Endothelial cell (in vitro differentiated cells): ENCODE measurements at regions not wholly inside any gene's neighbourhood (a gene's known extent, or its start where the extent isn't known, plus 50 kb on each side); places are given as distances from the start of the nearest gene placed in this dataset.
A peak's percentile ranks its signal among the peaks of the same experiment; 100 is the strongest.

ENCODE experiments used
- DNase-seq: peaks from one replicate; pipeline ENCODE4 v3.0.0; 2021; ENCODE audit warnings: low spot score
- H3K27ac Mint-ChIP-seq: one replicate; pipeline ENCODE4 v1.8.0; 2021; ENCODE audit warnings: mixed read lengths, inconsistent platforms; ENCODE audit not compliant: unreplicated experiment
- H3K27me3 Mint-ChIP-seq: one replicate; pipeline ENCODE4 v1.8.0; 2021; ENCODE audit warnings: mild to moderate bottlenecking, moderate library complexity, mixed read lengths, inconsistent platforms; ENCODE audit not compliant: unreplicated experiment
- H3K36me3 Mint-ChIP-seq: one replicate; pipeline ENCODE4 v1.8.0; 2021; ENCODE audit warnings: mild to moderate bottlenecking, low read depth, mixed read lengths, inconsistent platforms; ENCODE audit not compliant: unreplicated experiment
- H3K4me1 Mint-ChIP-seq: one replicate; pipeline ENCODE4 v1.8.0; 2021; ENCODE audit warnings: mild to moderate bottlenecking, mixed read lengths, inconsistent platforms; ENCODE audit not compliant: unreplicated experiment
- H3K4me3 Mint-ChIP-seq: one replicate; pipeline ENCODE4 v1.8.0; 2021; ENCODE audit warnings: mild to moderate bottlenecking, mixed read lengths, inconsistent platforms; ENCODE audit not compliant: unreplicated experiment
- H3K9me3 Mint-ChIP-seq: one replicate; pipeline ENCODE4 v1.8.0; 2021; ENCODE audit warnings: mixed read lengths, inconsistent platforms; ENCODE audit not compliant: unreplicated experiment
- CTCF ChIP-seq: fragments of 200-600 bp; sonication (generic); IDR thresholded peaks from one replicate; pipeline ENCODE4 v1.5.0; 2021; ENCODE audit warnings: antibody characterized with exemption; ENCODE audit not compliant: unreplicated experiment

GRCh38 chr6:92169506-92169905, 1249.9 kb downstream of the EPHA7 start:
- Mint-ChIP-seq H3K27ac (no peak overlapping the region), H3K4me1 (no peaks in the 10 kb centered on the region), H3K36me3 (no peaks in the 10 kb centered on the region), H3K9me3 (no peaks in the 10 kb centered on the region), H3K27me3 (no peaks in the 10 kb centered on the region), H3K4me3 (no peak overlapping the region)
- TF ChIP-seq CTCF = no peak
- no peak for DNase-seq

- Mint-ChIP-seq H3K4me3 (no peak overlapping the region), H3K4me1 (no peaks in the 10 kb centered on the region), H3K27me3 (no peaks in the 10 kb centered on the region), H3K36me3 (no peaks in the 10 kb centered on the region), H3K27ac (no peak overlapping the region), H3K9me3 (no peaks in the 10 kb centered on the region)
- no peak for DNase-seq
- TF ChIP-seq CTCF = no peak
Observed at GRCh38 chr6:92166666-92167065, 1252.7 kb downstream of the EPHA7 start.

GRCh38 chr6:92161953-92162352, 1257.4 kb downstream of the EPHA7 start:
- no peaks in the 10 kb centered on the region for H3K36me3 Mint-ChIP-seq
- H3K4me1 Mint-ChIP-seq = no peaks in the 10 kb centered on the region
- H3K4me3 Mint-ChIP-seq = no peak overlapping the region
- TF ChIP-seq CTCF = no peak
- DNase-seq = no peak
- H3K27ac Mint-ChIP-seq = no peak overlapping the region
- H3K9me3 Mint-ChIP-seq = no peaks in the 10 kb centered on the region
- no peaks in the 10 kb centered on the region for H3K27me3 Mint-ChIP-seq

- Mint-ChIP-seq H3K4me1 (no peaks in the 10 kb centered on the region), H3K27ac (no peak overlapping the region), H3K4me3 (no peak overlapping the region), H3K27me3 (no peaks in the 10 kb centered on the region), H3K36me3 (no peaks in the 10 kb centered on the region), H3K9me3 (no peaks in the 10 kb centered on the region)
- DNase-seq = no peak
- no peak for TF ChIP-seq CTCF
Observed at GRCh38 chr6:92160226-92160625, 1259.1 kb downstream of the EPHA7 start.

GRCh38 chr6:92159046-92159445, 1260.3 kb downstream of the EPHA7 start:
- H3K36me3 Mint-ChIP-seq = no peaks in the 10 kb centered on the region
- TF ChIP-seq CTCF = peak; percentile 41
- DNase-seq = no peak
- H3K27ac Mint-ChIP-seq = no peak overlapping the region
- no peaks in the 10 kb centered on the region for H3K4me1 Mint-ChIP-seq
- H3K9me3 Mint-ChIP-seq = no peaks in the 10 kb centered on the region
- H3K4me3 Mint-ChIP-seq = no peak overlapping the region
- no peaks in the 10 kb centered on the region for H3K27me3 Mint-ChIP-seq
